Left cardiac atrium (tissue), 4 donors: ENCODE measurements at regions not wholly inside any gene's neighbourhood (a gene's known extent, or its start where the extent isn't known, plus 50 kb on each side); places are given as distances from the start of the nearest gene placed in this dataset.

Experiments used
- ATAC-seq, 2 donors: fragments of 200-7000 bp; cut with Tn5 transposase; one replicate each; pipeline ENCODE4 v1.9.1; 2020; ENCODE audit warnings: mild to moderate bottlenecking in 2 of 2, moderate library complexity in 2 of 2
- DNase-seq: peaks from one replicate; pipeline ENCODE4 v3.0.0-alpha.2; 2020
- intact Hi-C, 2 donors: fragments of 100-400 bp; cut with DNase I; formaldehyde crosslinking; loops; one replicate each; pipeline versions ENCODE4 v1.14.1 to v1.15.1; 2022 to 2023
- donor health status: DM: no; HTN: yes; CAD: no.
- donor health status: DM: no; HTN: yes; CAD: no; lungs with severe emphysema.
- donor health status: DM: yes; HTN: yes; CAD: no.
- donor health status: Dilated cardiomyopathy.

- no peak for DNase-seq
- ATAC-seq, result no peak
- intact Hi-C loops, result no loop called here
These were observed 219.5 kb upstream of the NUDT4 start for GRCh38 chr12:93158065-93158843.

GRCh38 chr12:93163260-93164036, 214.3 kb upstream of the NUDT4 start:
- ATAC-seq (no peak), DNase-seq (no peak)
- intact Hi-C loops, result no loop called here

- DNase-seq, result no peak
- intact Hi-C loops, result no loop called here
- no peak for ATAC-seq
These were observed 213.4 kb upstream of the NUDT4 start for GRCh38 chr12:93164103-93164880.

GRCh38 chr12:93165384-93165932, 212.3 kb upstream of the NUDT4 start:
- intact Hi-C loops, result no loop called here
- DNase-seq, result no peak
- no peak for ATAC-seq

- ATAC-seq, result no peak
- no peak for DNase-seq
- intact Hi-C loops, result no loop called here
These were observed 211.0 kb upstream of the NUDT4 start for GRCh38 chr12:93166541-93167307.

- ATAC-seq, result no peak
- no peak for DNase-seq
- intact Hi-C loops, result no loop called here
These were observed 210.4 kb upstream of the NUDT4 start for GRCh38 chr12:93167331-93167730.

- DNase-seq, result no peak
- intact Hi-C loops, result no loop called here
- ATAC-seq, result peak; percentile 47 to 51
These were observed 209.8 kb upstream of the NUDT4 start for GRCh38 chr12:93167841-93168492.

- DNase-seq (no peak), ATAC-seq (no peak)
- intact Hi-C loops, result no loop called here
These were observed 209.0 kb upstream of the NUDT4 start for GRCh38 chr12:93168751-93169150.

- DNase-seq, result no peak
- intact Hi-C loops, result no loop called here
- no peak for ATAC-seq
These were observed 208.2 kb upstream of the NUDT4 start for GRCh38 chr12:93169536-93169935.

- no peak for DNase-seq
- no peak for ATAC-seq
- intact Hi-C loops, result loop anchor here in 1 of 2 donors (5.0 kb wide), 1 partner anchor 39 kb away; no protein-coding TSS in a partner anchor
These were observed 206.8 kb upstream of the NUDT4 start for GRCh38 chr12:93170928-93171327.

- intact Hi-C loops, result loop anchor here in 1 of 2 donors (5.0 kb wide), 1 partner anchor 41 kb away; no protein-coding TSS in a partner anchor
- DNase-seq (no peak), ATAC-seq (no peak)
These were observed 204.4 kb upstream of the NUDT4 start for GRCh38 chr12:93173178-93173957.

GRCh38 chr12:93174048-93174447, 203.7 kb upstream of the NUDT4 start:
- ATAC-seq (peak; percentile 54 to 78), DNase-seq (no peak)
- intact Hi-C loops, result loop anchor here in 1 of 2 donors (5.0 kb wide), 1 partner anchor 42 kb away; no protein-coding TSS in a partner anchor

- intact Hi-C loops, result loop anchor here in 1 of 2 donors (5.0 kb wide), 1 partner anchor 42 kb away; no protein-coding TSS in a partner anchor
- DNase-seq (no peak), ATAC-seq (peak; percentile 13 to 46)
These were observed 203.3 kb upstream of the NUDT4 start for GRCh38 chr12:93174473-93174872.

GRCh38 chr12:93176165-93176564, 201.6 kb upstream of the NUDT4 start:
- intact Hi-C loops, result no loop called here

GRCh38 chr12:93176610-93177126, 201.1 kb upstream of the NUDT4 start:
- intact Hi-C loops, result no loop called here
- ATAC-seq (no peak), DNase-seq (no peak)

More at GRCh38 chr12:93176165-93176564, 201.6 kb upstream of the NUDT4 start:
- DNase-seq, result no peak
- peak in 1 of 2 donors; percentile 42 for ATAC-seq

- no peak for DNase-seq
- intact Hi-C loops, result no loop called here
- ATAC-seq, result no peak
These were observed 200.2 kb upstream of the NUDT4 start for GRCh38 chr12:93177208-93178153.
